ENCODE measurements at regions not wholly inside any gene's neighbourhood (a gene's known extent, or its start where the extent isn't known, plus 50 kb on each side); places are given as distances from the start of the nearest gene placed in this dataset.

GRCh38 chr2:4604767-4605166 lies 901.4 kb downstream of the DCDC2C start:
- no peaks in the 10 kb centered on the region for H3K9me3 ChIP-seq (replicated peaks in 1 of 2; ENCODE audit: control insufficient read depth in 2 of 2, insufficient read depth in 1 of 2, low read depth in 1 of 2, low read length in 2 of 2)
- H2BK15ac ChIP-seq (ENCODE audit: low read length): no peak overlapping the region
- no peak for DNase-seq (ENCODE audit: low spot score)
- H3K9ac ChIP-seq (ENCODE audit: low read depth, low read length, poor library complexity): no peak overlapping the region
- no peak overlapping the region for H4K8ac ChIP-seq (ENCODE audit: low read depth, low read length)
- no peaks in the 10 kb centered on the region for H3K79me1 ChIP-seq (ENCODE audit: low read depth, low read length)
- H3K18ac ChIP-seq (ENCODE audit: low read length): no peak overlapping the region
- H3K14ac ChIP-seq (ENCODE audit: low read length): no peak overlapping the region
- H3K36me3 ChIP-seq (replicated peaks in 1 of 2; ENCODE audit: control insufficient read depth in 2 of 2, insufficient read depth in 2 of 2, low read length in 2 of 2): no peaks in the 10 kb centered on the region
- H2BK120ac ChIP-seq (ENCODE audit: low read depth, low read length): no peak overlapping the region
- no peak overlapping the region for H2AFZ ChIP-seq (ENCODE audit: low read length)
- H2BK12ac ChIP-seq (ENCODE audit: low read length): no peak overlapping the region
- H2AK5ac ChIP-seq (ENCODE audit: low read depth, low read length): no peak overlapping the region
- H3K4me3 ChIP-seq (ENCODE audit: low read length in 2 of 2): no peak overlapping the region
- no peak overlapping the region for H4K91ac ChIP-seq (ENCODE audit: low read depth, low read length, poor library complexity)
- H3K27ac ChIP-seq (replicated peaks; ENCODE audit: low read length): no peak overlapping the region
- H3K4me1 ChIP-seq (ENCODE audit: control insufficient read depth in 2 of 2, insufficient read depth in 1 of 2, low read depth in 1 of 2, low read length in 2 of 2): no peaks in the 10 kb centered on the region
- no CpG with 5 or more reads among the region's 1 CpG for WGBS, 2 donors (ENCODE audit: extremely low coverage in 2 of 2, insufficient read length in 2 of 2, insufficient replicate concordance in 1 of 2)
- no peak overlapping the region for H3K23ac ChIP-seq (ENCODE audit: low read depth, low read length, poor library complexity)
- no peaks in the 10 kb centered on the region for H3K27me3 ChIP-seq (ENCODE audit: control insufficient read depth in 3 of 3, insufficient read depth in 3 of 3, low read depth in 1 of 3, low read length in 3 of 3)
- H3K4me2 ChIP-seq (ENCODE audit: insufficient read depth, low read length, poor library complexity, severe bottlenecking): no peak overlapping the region
- no peak overlapping the region for H2BK5ac ChIP-seq (ENCODE audit: low read length)
- H3K4ac ChIP-seq (ENCODE audit: low read length): no peak overlapping the region

GRCh38 chr2:4618141-4618540 lies 914.8 kb downstream of the DCDC2C start:
- H3K4me2 ChIP-seq (ENCODE audit: insufficient read depth, low read length, poor library complexity, severe bottlenecking): no peak overlapping the region
- H2BK12ac ChIP-seq (ENCODE audit: low read length): no peak overlapping the region
- no peaks in the 10 kb centered on the region for H3K36me3 ChIP-seq (replicated peaks in 1 of 2; ENCODE audit: control insufficient read depth in 2 of 2, insufficient read depth in 2 of 2, low read length in 2 of 2)
- no peak overlapping the region for H3K9ac ChIP-seq (ENCODE audit: low read depth, low read length, poor library complexity)
- H2BK15ac ChIP-seq (ENCODE audit: low read length): no peak overlapping the region
- no peak overlapping the region for H2BK120ac ChIP-seq (ENCODE audit: low read depth, low read length)
- no peak overlapping the region for H2AFZ ChIP-seq (ENCODE audit: low read length)
- no peaks in the 10 kb centered on the region for H3K27me3 ChIP-seq (ENCODE audit: control insufficient read depth in 3 of 3, insufficient read depth in 3 of 3, low read depth in 1 of 3, low read length in 3 of 3)
- DNase-seq (ENCODE audit: low spot score): no peak
- no peak overlapping the region for H3K18ac ChIP-seq (ENCODE audit: low read length)
- H3K79me1 ChIP-seq (ENCODE audit: low read depth, low read length): no peaks in the 10 kb centered on the region
- H3K4me1 ChIP-seq (ENCODE audit: control insufficient read depth in 2 of 2, insufficient read depth in 1 of 2, low read depth in 1 of 2, low read length in 2 of 2): no peaks in the 10 kb centered on the region
- H3K4me3 ChIP-seq (ENCODE audit: low read length in 2 of 2): no peak overlapping the region
- no peak overlapping the region for H3K4ac ChIP-seq (ENCODE audit: low read length)
- H3K23ac ChIP-seq (ENCODE audit: low read depth, low read length, poor library complexity): no peak overlapping the region
- H2AK5ac ChIP-seq (ENCODE audit: low read depth, low read length): no peak overlapping the region
- H4K91ac ChIP-seq (ENCODE audit: low read depth, low read length, poor library complexity): no peak overlapping the region
- no peak overlapping the region for H4K8ac ChIP-seq (ENCODE audit: low read depth, low read length)
- WGBS, 2 donors (ENCODE audit: extremely low coverage in 2 of 2, insufficient read length in 2 of 2, insufficient replicate concordance in 1 of 2): no CpG with 5 or more reads among the region's 3 CpGs
- H3K9me3 ChIP-seq (replicated peaks in 1 of 2; ENCODE audit: control insufficient read depth in 2 of 2, insufficient read depth in 1 of 2, low read depth in 1 of 2, low read length in 2 of 2): no peaks in the 10 kb centered on the region
- H3K14ac ChIP-seq (ENCODE audit: low read length): no peak overlapping the region
- no peak overlapping the region for H2BK5ac ChIP-seq (ENCODE audit: low read length)
- H3K27ac ChIP-seq (replicated peaks; ENCODE audit: low read length): no peak overlapping the region

GRCh38 chr2:4618630-4619228 lies 915.4 kb downstream of the DCDC2C start:
- Histone ChIP-seq H3K23ac (ENCODE audit: low read depth, low read length, poor library complexity) (no peak overlapping the region), H3K9me3 (replicated peaks in 1 of 2; ENCODE audit: control insufficient read depth in 2 of 2, insufficient read depth in 1 of 2, low read depth in 1 of 2, low read length in 2 of 2) (no peaks in the 10 kb centered on the region), H3K4me3 (ENCODE audit: low read length in 2 of 2) (no peak overlapping the region), H3K36me3 (replicated peaks in 1 of 2; ENCODE audit: control insufficient read depth in 2 of 2, insufficient read depth in 2 of 2, low read length in 2 of 2) (no peaks in the 10 kb centered on the region), H2BK5ac (ENCODE audit: low read length) (no peak overlapping the region), H2BK15ac (ENCODE audit: low read length) (no peak overlapping the region), H2BK12ac (ENCODE audit: low read length) (no peak overlapping the region), H3K14ac (ENCODE audit: low read length) (no peak overlapping the region), H4K91ac (ENCODE audit: low read depth, low read length, poor library complexity) (no peak overlapping the region), H3K4me2 (ENCODE audit: insufficient read depth, low read length, poor library complexity, severe bottlenecking) (no peak overlapping the region), H2AFZ (ENCODE audit: low read length) (no peak overlapping the region), H3K79me1 (ENCODE audit: low read depth, low read length) (no peaks in the 10 kb centered on the region), H4K8ac (ENCODE audit: low read depth, low read length) (no peak overlapping the region), H2BK120ac (ENCODE audit: low read depth, low read length) (no peak overlapping the region), H3K4ac (ENCODE audit: low read length) (no peak overlapping the region), H2AK5ac (ENCODE audit: low read depth, low read length) (no peak overlapping the region), H3K27ac (replicated peaks; ENCODE audit: low read length) (no peak overlapping the region), H3K27me3 (ENCODE audit: control insufficient read depth in 3 of 3, insufficient read depth in 3 of 3, low read depth in 1 of 3, low read length in 3 of 3) (no peaks in the 10 kb centered on the region), H3K4me1 (ENCODE audit: control insufficient read depth in 2 of 2, insufficient read depth in 1 of 2, low read depth in 1 of 2, low read length in 2 of 2) (no peaks in the 10 kb centered on the region), H3K18ac (ENCODE audit: low read length) (no peak overlapping the region), H3K9ac (ENCODE audit: low read depth, low read length, poor library complexity) (no peak overlapping the region)
- DNase-seq (ENCODE audit: low spot score): no peak
- no CpG with 5 or more reads among the region's 12 CpGs for WGBS, 2 donors (ENCODE audit: extremely low coverage in 2 of 2, insufficient read length in 2 of 2, insufficient replicate concordance in 1 of 2)

- peak; percentile 5 for DNase-seq (ENCODE audit: low spot score)
- Histone ChIP-seq H3K4me2 (ENCODE audit: insufficient read depth, low read length, poor library complexity, severe bottlenecking) (no peak overlapping the region), H3K4me1 (ENCODE audit: control insufficient read depth in 2 of 2, insufficient read depth in 1 of 2, low read depth in 1 of 2, low read length in 2 of 2) (peaks cover 0 to 4% of the 10 kb centered on the region in 2 donors), H2AFZ (ENCODE audit: low read length) (no peak overlapping the region), H3K18ac (ENCODE audit: low read length) (no peak overlapping the region), H2BK15ac (ENCODE audit: low read length) (no peak overlapping the region), H4K91ac (ENCODE audit: low read depth, low read length, poor library complexity) (no peak overlapping the region), H3K79me1 (ENCODE audit: low read depth, low read length) (no peaks in the 10 kb centered on the region), H3K27me3 (ENCODE audit: control insufficient read depth in 3 of 3, insufficient read depth in 3 of 3, low read depth in 1 of 3, low read length in 3 of 3) (no peaks in the 10 kb centered on the region), H3K27ac (replicated peaks; ENCODE audit: low read length) (no peak overlapping the region), H3K9ac (ENCODE audit: low read depth, low read length, poor library complexity) (no peak overlapping the region), H2BK120ac (ENCODE audit: low read depth, low read length) (no peak overlapping the region), H2BK12ac (ENCODE audit: low read length) (no peak overlapping the region), H3K4me3 (ENCODE audit: low read length in 2 of 2) (no peak overlapping the region), H4K8ac (ENCODE audit: low read depth, low read length) (no peak overlapping the region), H3K23ac (ENCODE audit: low read depth, low read length, poor library complexity) (no peak overlapping the region), H3K36me3 (replicated peaks in 1 of 2; ENCODE audit: control insufficient read depth in 2 of 2, insufficient read depth in 2 of 2, low read length in 2 of 2) (no peaks in the 10 kb centered on the region), H3K14ac (ENCODE audit: low read length) (no peak overlapping the region), H2AK5ac (ENCODE audit: low read depth, low read length) (no peak overlapping the region), H3K9me3 (replicated peaks in 1 of 2; ENCODE audit: control insufficient read depth in 2 of 2, insufficient read depth in 1 of 2, low read depth in 1 of 2, low read length in 2 of 2) (no peaks in the 10 kb centered on the region), H3K4ac (ENCODE audit: low read length) (no peak overlapping the region), H2BK5ac (ENCODE audit: low read length) (no peak overlapping the region)
- no CpG with 5 or more reads among the region's 6 CpGs for WGBS, 2 donors (ENCODE audit: extremely low coverage in 2 of 2, insufficient read length in 2 of 2, insufficient replicate concordance in 1 of 2)
Measured at GRCh38 chr2:4628998-4629501, 925.7 kb downstream of the DCDC2C start.
